A673 (cell line): ENCODE measurements at regions not wholly inside any gene's neighbourhood (a gene's known extent, or its start where the extent isn't known, plus 50 kb on each side); places are given as distances from the start of the nearest gene placed in this dataset.

Experiments
- BruUV-seq: library from RNA; stranded (reverse); fragments of 400-500 nt; replicated peaks from 2 replicates; lab custom pipeline; 2021; lab: Mats Ljungman, UMichigan
- CTCF ChIA-PET: fragments of 300-600 bp; sonication (Branson Sonifier 250); formaldehyde crosslinking; loops from one replicate; lab custom pipeline; 2022; ENCODE audit warnings: antibody characterized with exemption; lab: Charles Lee
- POLR2A ChIA-PET: fragments of 300-600 bp; sonication (Branson Sonifier 250); formaldehyde crosslinking; loops from one replicate; lab custom pipeline; 2022; ENCODE audit warnings: antibody characterized with exemption; ENCODE audit not compliant: low non-redundant PET; lab: Charles Lee
- DNase-seq: peaks from one replicate; pipeline ENCODE4 v3.0.0-alpha.2; 2015; ENCODE audit warnings: low spot score
- H3K27ac ChIP-seq: fragments of 200-600 bp; sonication (generic); 2 replicates; pipeline ENCODE4 v1.5.1; 2016; ENCODE audit warnings: mixed run types, low read depth, mild to moderate bottlenecking, mixed read lengths, antibody characterized with exemption, low read length; ENCODE audit not compliant: poor library complexity, severe bottlenecking
- H3K27me3 ChIP-seq: fragments of 200-600 bp; sonication (generic); replicated peaks from 2 replicates; pipeline ENCODE4 v1.6.1; 2017; ENCODE audit warnings: mixed run types, low read depth, mild to moderate bottlenecking, mixed read lengths, antibody characterized with exemption, low read length; ENCODE audit not compliant: insufficient read depth, poor library complexity
- H3K36me3 ChIP-seq: fragments of 200-600 bp; sonication (generic); 2 replicates; pipeline ENCODE4 v1.6.1; 2016; ENCODE audit warnings: mixed run types, mild to moderate bottlenecking, mixed read lengths, antibody characterized with exemption, low read length; ENCODE audit not compliant: insufficient read depth, poor library complexity, severe bottlenecking
- H3K4me1 ChIP-seq: fragments of 200-600 bp; sonication (generic); 2 replicates; pipeline ENCODE4 v1.6.1; 2017; ENCODE audit warnings: mixed run types, mild to moderate bottlenecking, mixed read lengths, antibody characterized with exemption, low read length; ENCODE audit not compliant: insufficient read depth, poor library complexity, severe bottlenecking
- H3K4me3 ChIP-seq: fragments of 200-600 bp; sonication (generic); 2 replicates; pipeline ENCODE4 v1.5.1; 2016; ENCODE audit warnings: low read depth, mixed run types, mild to moderate bottlenecking, mixed read lengths, low read length; ENCODE audit not compliant: poor library complexity, severe bottlenecking
- H3K9me3 ChIP-seq: fragments of 200-600 bp; sonication (generic); 2 replicates; pipeline ENCODE4 v1.6.1; 2016; ENCODE audit warnings: mixed run types, low read depth, mild to moderate bottlenecking, mixed read lengths, antibody characterized with exemption, low read length; ENCODE audit not compliant: poor library complexity, severe bottlenecking
- EZH2 ChIP-seq: fragments of 200-600 bp; sonication (generic); IDR thresholded peaks from 2 replicates; pipeline ENCODE4 v1.6.1; 2017; ENCODE audit warnings: borderline replicate concordance, low read depth, mild to moderate bottlenecking, mixed read lengths, antibody characterized with exemption, low read length; ENCODE audit not compliant: poor library complexity, severe bottlenecking
- intact Hi-C: fragments of 100-400 bp; cut with micrococcal nuclease; formaldehyde crosslinking; loops from one replicate; pipeline ENCODE4 v1.10.0; 2022; ENCODE audit not compliant: unreplicated experiment
- TF ChIP-seq, protein P1 (sequence below): fragments of 300-800, 200-600 bp; sonication (generic); conservative IDR thresholded peaks from 2 replicates; pipeline ENCODE4 v1.5.1; 2017; ENCODE audit warnings: low read depth, mild to moderate bottlenecking, antibody characterized with exemption, low read length, moderate library complexity, mixed read lengths

DNA sequence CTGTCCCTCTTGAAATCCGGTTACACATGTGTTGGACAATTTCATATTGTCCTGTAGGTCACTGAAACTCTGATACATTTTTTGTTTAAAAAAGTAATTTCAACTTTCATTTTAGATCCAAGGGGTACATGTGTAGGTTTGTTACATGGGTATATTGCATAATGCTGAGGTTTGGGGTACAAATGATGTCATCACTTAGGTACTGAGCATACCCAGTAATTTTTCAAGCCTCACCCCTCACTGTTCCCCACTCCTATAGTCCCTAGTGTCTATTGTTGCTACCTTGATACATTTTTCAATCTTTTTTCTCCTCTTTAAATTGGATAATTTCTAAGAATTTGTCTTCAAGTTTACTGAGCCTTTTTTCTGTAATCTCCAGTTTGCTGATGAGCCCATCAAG lies 483.0 kb downstream of the DHX35 start:
- CTCF ChIA-PET: no interaction called here
- intact Hi-C loops: no loop called here
- TF ChIP-seq, protein P1, sequence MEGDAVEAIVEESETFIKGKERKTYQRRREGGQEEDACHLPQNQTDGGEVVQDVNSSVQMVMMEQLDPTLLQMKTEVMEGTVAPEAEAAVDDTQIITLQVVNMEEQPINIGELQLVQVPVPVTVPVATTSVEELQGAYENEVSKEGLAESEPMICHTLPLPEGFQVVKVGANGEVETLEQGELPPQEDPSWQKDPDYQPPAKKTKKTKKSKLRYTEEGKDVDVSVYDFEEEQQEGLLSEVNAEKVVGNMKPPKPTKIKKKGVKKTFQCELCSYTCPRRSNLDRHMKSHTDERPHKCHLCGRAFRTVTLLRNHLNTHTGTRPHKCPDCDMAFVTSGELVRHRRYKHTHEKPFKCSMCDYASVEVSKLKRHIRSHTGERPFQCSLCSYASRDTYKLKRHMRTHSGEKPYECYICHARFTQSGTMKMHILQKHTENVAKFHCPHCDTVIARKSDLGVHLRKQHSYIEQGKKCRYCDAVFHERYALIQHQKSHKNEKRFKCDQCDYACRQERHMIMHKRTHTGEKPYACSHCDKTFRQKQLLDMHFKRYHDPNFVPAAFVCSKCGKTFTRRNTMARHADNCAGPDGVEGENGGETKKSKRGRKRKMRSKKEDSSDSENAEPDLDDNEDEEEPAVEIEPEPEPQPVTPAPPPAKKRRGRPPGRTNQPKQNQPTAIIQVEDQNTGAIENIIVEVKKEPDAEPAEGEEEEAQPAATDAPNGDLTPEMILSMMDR: no peak
- TF ChIP-seq EZH2: no peak

DNA sequence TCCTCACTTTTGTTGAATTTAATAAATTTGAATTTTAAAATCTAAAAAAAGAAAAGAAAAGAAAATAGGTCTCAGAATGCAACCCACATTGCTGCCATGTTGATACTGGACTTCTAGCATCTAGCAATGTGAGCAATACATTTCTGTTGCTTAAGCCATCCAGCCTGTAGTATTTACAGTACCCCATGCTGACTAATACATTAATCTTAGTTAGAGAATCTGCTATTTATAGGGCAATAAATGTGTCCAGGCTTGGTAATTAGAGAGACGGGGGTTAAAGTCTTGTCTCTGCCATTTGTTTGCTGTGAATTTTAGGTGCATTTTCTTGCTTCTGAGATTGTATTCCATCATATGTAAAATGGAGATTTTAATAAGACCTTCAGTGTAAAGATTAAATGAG lies 471.3 kb downstream of the DHX35 start:
- no peak for TF ChIP-seq EZH2
- TF ChIP-seq, protein P1: no peak
- intact Hi-C loops: no loop called here
- no peaks in the 10 kb centered on the region for H3K36me3 ChIP-seq
- H3K4me3 ChIP-seq: no peak overlapping the region
- no peak overlapping the region for H3K27ac ChIP-seq
- no peak for DNase-seq
- ChIA-PET POLR2A (no interaction called here), CTCF (no interaction called here)
- no peaks in the 10 kb centered on the region for H3K9me3 ChIP-seq
- H3K27me3 ChIP-seq: no peaks in the 10 kb centered on the region
- BruUV-seq: no TSS peak
- H3K4me1 ChIP-seq: no peaks in the 10 kb centered on the region

More for the DNA sequence above, 483.0 kb downstream of the DHX35 start:
- Histone ChIP-seq H3K9me3 (no peaks in the 10 kb centered on the region), H3K27ac (no peak overlapping the region), H3K36me3 (no peaks in the 10 kb centered on the region), H3K4me1 (no peaks in the 10 kb centered on the region), H3K4me3 (no peak overlapping the region), H3K27me3 (peaks cover 8% of the 10 kb centered on the region)
- DNase-seq: no peak
- no TSS peak for BruUV-seq
- POLR2A ChIA-PET: no interaction called here

DNA sequence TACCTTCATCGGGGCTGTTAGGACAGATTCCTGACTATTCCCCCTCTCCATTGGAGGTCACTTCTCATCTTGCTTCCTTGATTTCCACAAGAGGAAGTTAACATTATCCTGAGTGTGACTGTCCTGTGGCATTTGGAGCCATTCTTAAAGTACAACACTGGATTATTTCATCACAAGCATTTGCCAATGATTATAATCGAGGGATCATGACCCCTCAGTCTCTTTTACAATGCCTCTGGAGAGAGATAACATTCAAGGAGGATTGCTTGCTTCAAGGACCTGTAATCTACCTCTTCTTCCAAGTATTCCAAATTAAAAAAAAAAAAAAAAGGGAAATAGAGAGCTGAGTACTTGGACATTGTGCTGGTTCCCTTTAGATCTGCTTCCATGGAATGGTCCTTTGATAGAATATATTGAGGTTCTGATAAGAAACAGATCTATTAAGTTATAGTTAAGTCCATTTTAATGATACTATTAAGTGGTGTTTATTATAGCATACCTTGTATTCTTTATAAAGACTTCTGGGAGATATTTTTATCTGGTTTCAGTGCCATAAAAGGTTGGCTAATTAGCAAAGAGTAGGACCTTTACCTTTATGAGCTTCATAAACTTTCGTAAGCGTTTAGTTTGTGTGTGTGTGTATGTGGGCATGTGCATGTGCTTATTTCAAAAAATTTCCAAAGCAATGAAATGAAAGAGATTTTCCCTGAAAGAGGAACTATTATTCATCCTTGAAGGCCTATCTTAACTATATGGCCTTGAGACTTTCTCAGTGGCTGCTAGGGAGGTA lies 469.1 kb downstream of the DHX35 start:
- Histone ChIP-seq H3K4me3 (no peak overlapping the region), H3K4me1 (no peaks in the 10 kb centered on the region), H3K27ac (no peak overlapping the region), H3K36me3 (no peaks in the 10 kb centered on the region), H3K27me3 (no peaks in the 10 kb centered on the region), H3K9me3 (no peaks in the 10 kb centered on the region)
- intact Hi-C loops: no loop called here
- DNase-seq: no peak
- POLR2A ChIA-PET: no interaction called here
- CTCF ChIA-PET: no interaction called here
- TF ChIP-seq EZH2: no peak
- TF ChIP-seq, protein P1: no peak
- BruUV-seq: no TSS peak
